ENCODE measurements at regions not wholly inside any gene's neighbourhood (a gene's known extent, or its start where the extent isn't known, plus 50 kb on each side); places are given as distances from the start of the nearest gene placed in this dataset.

DNA sequence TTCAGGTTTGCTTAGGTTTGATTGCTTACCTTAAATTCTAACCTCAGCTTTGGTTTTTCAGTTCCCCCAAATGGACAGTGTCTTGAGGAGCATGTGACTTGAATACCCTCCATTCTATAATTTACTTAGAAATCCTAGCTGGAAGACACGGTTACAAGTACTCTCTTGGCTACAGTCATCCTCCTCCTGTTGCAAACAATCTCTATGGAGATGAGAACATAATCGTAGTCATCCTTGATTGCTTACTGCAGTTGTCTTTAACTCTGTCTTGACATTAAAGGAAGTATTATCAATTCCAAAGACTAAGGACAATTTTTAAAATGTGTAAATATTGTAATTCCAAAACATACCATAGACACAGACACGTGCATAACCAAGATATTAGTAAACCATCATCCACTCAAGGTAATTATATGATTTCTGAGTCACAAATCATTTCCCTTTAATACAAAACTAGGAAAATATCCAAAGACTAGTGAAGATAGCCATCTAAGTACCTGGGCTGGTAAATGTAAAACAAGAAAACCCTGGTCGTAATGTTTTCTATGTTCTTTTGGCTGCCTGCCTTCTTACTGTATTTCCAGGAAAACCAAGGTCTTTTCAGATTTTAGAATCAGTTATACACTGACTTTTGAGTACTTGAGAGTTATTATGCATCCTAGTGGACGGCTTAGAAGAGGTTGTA, 149.9 kb downstream of the CHRM3 start:
- Histone ChIP-seq H2BK120ac (ENCODE audit: low read depth, low read length) (no peak overlapping the region), H3K27ac (replicated peaks; ENCODE audit: low read length) (no peak overlapping the region), H3K23ac (ENCODE audit: low read depth, low read length, poor library complexity) (no peak overlapping the region), H3K79me1 (ENCODE audit: low read depth, low read length) (no peaks in the 10 kb centered on the region), H3K4me3 (ENCODE audit: low read length in 2 of 2) (no peak overlapping the region), H2AK5ac (ENCODE audit: low read depth, low read length) (no peak overlapping the region), H3K9me3 (replicated peaks in 1 of 2; ENCODE audit: control insufficient read depth in 2 of 2, insufficient read depth in 1 of 2, low read depth in 1 of 2, low read length in 2 of 2) (no peaks in the 10 kb centered on the region), H3K4me1 (ENCODE audit: control insufficient read depth in 2 of 2, insufficient read depth in 1 of 2, low read depth in 1 of 2, low read length in 2 of 2) (peaks cover 6 to 13% of the 10 kb centered on the region in 2 donors), H3K14ac (ENCODE audit: low read length) (no peak overlapping the region), H2AFZ (ENCODE audit: low read length) (no peak overlapping the region), H3K18ac (ENCODE audit: low read length) (no peak overlapping the region), H4K8ac (ENCODE audit: low read depth, low read length) (no peak overlapping the region), H2BK5ac (ENCODE audit: low read length) (no peak overlapping the region), H4K91ac (ENCODE audit: low read depth, low read length, poor library complexity) (no peak overlapping the region), H3K9ac (ENCODE audit: low read depth, low read length, poor library complexity) (no peak overlapping the region), H3K4me2 (ENCODE audit: insufficient read depth, low read length, poor library complexity, severe bottlenecking) (no peak overlapping the region), H2BK12ac (ENCODE audit: low read length) (no peak overlapping the region), H3K36me3 (replicated peaks in 1 of 2; ENCODE audit: control insufficient read depth in 2 of 2, insufficient read depth in 2 of 2, low read length in 2 of 2) (no peaks in the 10 kb centered on the region), H2BK15ac (ENCODE audit: low read length) (no peak overlapping the region), H3K27me3 (ENCODE audit: control insufficient read depth in 3 of 3, insufficient read depth in 3 of 3, low read depth in 1 of 3, low read length in 3 of 3) (peaks cover 0 to 4% (median 0%) of the 10 kb centered on the region in 3 experiments), H3K4ac (ENCODE audit: low read length) (no peak overlapping the region)
- DNase-seq (ENCODE audit: low spot score): no peak
- WGBS, 2 donors (ENCODE audit: extremely low coverage in 2 of 2, insufficient read length in 2 of 2, insufficient replicate concordance in 1 of 2): no CpG with 5 or more reads among the region's 5 CpGs

DNA sequence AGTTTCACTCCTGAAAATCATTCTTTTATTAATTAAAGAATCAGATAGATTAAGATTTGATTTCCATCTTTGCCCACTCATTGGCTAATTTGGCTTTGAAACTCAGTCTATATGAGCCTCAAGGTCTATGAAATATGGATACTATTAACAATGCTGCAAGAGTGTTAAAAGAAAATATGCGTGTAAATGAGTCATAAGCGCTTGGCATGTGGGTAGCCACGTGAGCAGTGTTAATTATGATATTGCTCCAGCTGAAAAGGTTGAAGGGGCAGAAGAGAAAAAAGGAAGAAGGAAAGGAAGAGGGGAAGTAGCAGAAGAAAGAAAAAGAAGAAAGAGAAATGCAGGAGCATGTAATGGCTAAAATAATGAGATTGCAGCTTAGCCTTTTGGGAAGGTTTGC, 151.4 kb downstream of the CHRM3 start:
- Histone ChIP-seq H3K79me1 (ENCODE audit: low read depth, low read length) (no peaks in the 10 kb centered on the region), H3K18ac (ENCODE audit: low read length) (no peak overlapping the region), H2AFZ (ENCODE audit: low read length) (no peak overlapping the region), H2BK5ac (ENCODE audit: low read length) (no peak overlapping the region), H4K8ac (ENCODE audit: low read depth, low read length) (no peak overlapping the region), H3K27ac (replicated peaks; ENCODE audit: low read length) (no peak overlapping the region), H3K27me3 (ENCODE audit: control insufficient read depth in 3 of 3, insufficient read depth in 3 of 3, low read depth in 1 of 3, low read length in 3 of 3) (peaks cover 0 to 4% (median 0%) of the 10 kb centered on the region in 3 experiments), H2BK120ac (ENCODE audit: low read depth, low read length) (no peak overlapping the region), H2BK15ac (ENCODE audit: low read length) (no peak overlapping the region), H4K91ac (ENCODE audit: low read depth, low read length, poor library complexity) (no peak overlapping the region), H3K9me3 (replicated peaks in 1 of 2; ENCODE audit: control insufficient read depth in 2 of 2, insufficient read depth in 1 of 2, low read depth in 1 of 2, low read length in 2 of 2) (no peaks in the 10 kb centered on the region), H3K4ac (ENCODE audit: low read length) (no peak overlapping the region), H3K4me3 (ENCODE audit: low read length in 2 of 2) (no peak overlapping the region), H3K14ac (ENCODE audit: low read length) (no peak overlapping the region), H3K23ac (ENCODE audit: low read depth, low read length, poor library complexity) (no peak overlapping the region), H3K36me3 (replicated peaks in 1 of 2; ENCODE audit: control insufficient read depth in 2 of 2, insufficient read depth in 2 of 2, low read length in 2 of 2) (no peaks in the 10 kb centered on the region), H3K9ac (ENCODE audit: low read depth, low read length, poor library complexity) (no peak overlapping the region), H2BK12ac (ENCODE audit: low read length) (no peak overlapping the region), H3K4me1 (ENCODE audit: control insufficient read depth in 2 of 2, insufficient read depth in 1 of 2, low read depth in 1 of 2, low read length in 2 of 2) (peaks cover 6 to 13% of the 10 kb centered on the region in 2 donors), H3K4me2 (ENCODE audit: insufficient read depth, low read length, poor library complexity, severe bottlenecking) (peak overlapping the region; percentile 12), H2AK5ac (ENCODE audit: low read depth, low read length) (no peak overlapping the region)
- DNase-seq (ENCODE audit: low spot score): no peak
- WGBS, 2 donors (ENCODE audit: extremely low coverage in 2 of 2, insufficient read length in 2 of 2, insufficient replicate concordance in 1 of 2): no CpG with 5 or more reads among the region's 3 CpGs

DNA sequence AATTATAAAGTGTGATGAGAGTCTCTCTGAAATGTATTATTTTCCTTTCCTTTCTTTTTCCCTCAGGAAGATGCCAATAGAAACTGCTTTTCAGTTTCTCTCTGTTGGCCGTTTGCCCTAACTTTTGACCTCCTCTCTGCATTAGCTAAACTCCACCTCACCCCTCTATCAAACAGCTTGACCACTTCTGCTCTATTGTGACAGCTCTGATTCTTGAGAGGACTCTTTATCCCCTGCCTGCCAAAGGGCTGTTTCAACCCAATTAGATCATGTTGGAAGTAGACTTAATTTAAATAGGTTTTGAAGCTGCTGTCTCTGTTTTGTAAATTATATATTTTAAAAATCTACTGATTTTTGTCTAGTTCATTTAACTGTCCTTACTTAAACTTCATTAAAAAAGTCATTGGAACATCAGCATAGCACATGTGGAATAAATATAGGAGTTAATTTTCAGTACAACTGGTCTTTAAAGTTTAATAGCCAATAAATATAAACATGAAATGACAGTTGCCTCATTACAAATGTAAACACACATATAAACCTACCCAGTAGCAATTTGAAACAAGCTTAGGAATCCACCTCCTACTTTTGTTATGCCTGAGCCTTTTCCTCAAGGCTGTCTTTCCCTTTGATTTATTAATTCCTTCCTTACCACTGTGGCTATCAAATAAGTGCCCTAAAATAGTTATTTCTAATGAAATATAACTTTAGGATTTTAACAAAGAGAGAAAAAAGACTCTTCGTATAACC, 152.0 kb downstream of the CHRM3 start:
- Histone ChIP-seq H2BK5ac (ENCODE audit: low read length) (no peak overlapping the region), H2BK12ac (ENCODE audit: low read length) (no peak overlapping the region), H3K14ac (ENCODE audit: low read length) (no peak overlapping the region), H3K27ac (replicated peaks; ENCODE audit: low read length) (no peak overlapping the region), H3K27me3 (ENCODE audit: control insufficient read depth in 3 of 3, insufficient read depth in 3 of 3, low read depth in 1 of 3, low read length in 3 of 3) (peaks cover 0 to 4% (median 0%) of the 10 kb centered on the region in 3 experiments), H3K9ac (ENCODE audit: low read depth, low read length, poor library complexity) (no peak overlapping the region), H3K4me3 (ENCODE audit: low read length in 2 of 2) (no peak overlapping the region), H3K9me3 (replicated peaks in 1 of 2; ENCODE audit: control insufficient read depth in 2 of 2, insufficient read depth in 1 of 2, low read depth in 1 of 2, low read length in 2 of 2) (no peaks in the 10 kb centered on the region), H3K79me1 (ENCODE audit: low read depth, low read length) (no peaks in the 10 kb centered on the region), H3K23ac (ENCODE audit: low read depth, low read length, poor library complexity) (no peak overlapping the region), H2BK120ac (ENCODE audit: low read depth, low read length) (no peak overlapping the region), H3K18ac (ENCODE audit: low read length) (no peak overlapping the region), H2BK15ac (ENCODE audit: low read length) (no peak overlapping the region), H2AFZ (ENCODE audit: low read length) (no peak overlapping the region), H4K91ac (ENCODE audit: low read depth, low read length, poor library complexity) (no peak overlapping the region), H3K4me1 (ENCODE audit: control insufficient read depth in 2 of 2, insufficient read depth in 1 of 2, low read depth in 1 of 2, low read length in 2 of 2) (peaks cover 6 to 13% of the 10 kb centered on the region in 2 donors), H2AK5ac (ENCODE audit: low read depth, low read length) (no peak overlapping the region), H3K36me3 (replicated peaks in 1 of 2; ENCODE audit: control insufficient read depth in 2 of 2, insufficient read depth in 2 of 2, low read length in 2 of 2) (no peaks in the 10 kb centered on the region), H4K8ac (ENCODE audit: low read depth, low read length) (no peak overlapping the region), H3K4ac (ENCODE audit: low read length) (no peak overlapping the region), H3K4me2 (ENCODE audit: insufficient read depth, low read length, poor library complexity, severe bottlenecking) (no peak overlapping the region)
- whole genome bisulfite sequencing, 2 donors (ENCODE audit: extremely low coverage in 2 of 2, insufficient read length in 2 of 2, insufficient replicate concordance in 1 of 2): no CpG with 5 or more reads among the region's 2 CpGs
- peak; percentile 51 for DNase-seq (ENCODE audit: low spot score)

DNA sequence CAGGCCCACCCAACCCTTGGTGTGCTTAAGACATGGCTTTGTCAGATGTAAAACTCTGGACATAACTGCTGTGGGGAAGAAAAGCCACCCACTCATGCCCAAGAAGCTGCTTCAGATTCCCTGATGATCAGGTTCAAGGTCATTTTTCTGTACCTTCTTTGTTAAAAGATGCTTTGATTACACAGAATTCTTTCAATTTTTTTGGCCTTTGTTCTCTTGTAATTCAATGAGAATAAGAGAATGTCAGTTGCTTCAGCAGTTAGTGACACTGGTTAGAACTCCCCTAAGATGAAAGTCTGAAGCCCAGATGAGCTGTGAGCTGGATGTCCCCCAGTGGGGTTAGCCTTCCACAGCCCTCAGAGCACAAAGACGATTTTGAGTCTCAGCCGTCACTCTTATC, 152.7 kb downstream of the CHRM3 start:
- H2BK12ac ChIP-seq (ENCODE audit: low read length): no peak overlapping the region
- H3K9ac ChIP-seq (ENCODE audit: low read depth, low read length, poor library complexity): no peak overlapping the region
- no peak overlapping the region for H3K23ac ChIP-seq (ENCODE audit: low read depth, low read length, poor library complexity)
- H3K18ac ChIP-seq (ENCODE audit: low read length): no peak overlapping the region
- H3K36me3 ChIP-seq (replicated peaks in 1 of 2; ENCODE audit: control insufficient read depth in 2 of 2, insufficient read depth in 2 of 2, low read length in 2 of 2): no peaks in the 10 kb centered on the region
- no peak for DNase-seq (ENCODE audit: low spot score)
- H3K14ac ChIP-seq (ENCODE audit: low read length): no peak overlapping the region
- no peak overlapping the region for H2BK120ac ChIP-seq (ENCODE audit: low read depth, low read length)
- no peak overlapping the region for H2BK5ac ChIP-seq (ENCODE audit: low read length)
- WGBS, 2 donors (ENCODE audit: extremely low coverage in 2 of 2, insufficient read length in 2 of 2, insufficient replicate concordance in 1 of 2): no CpG with 5 or more reads among the region's 2 CpGs
- H3K27me3 ChIP-seq (ENCODE audit: control insufficient read depth in 3 of 3, insufficient read depth in 3 of 3, low read depth in 1 of 3, low read length in 3 of 3): peaks cover 0 to 4% (median 0%) of the 10 kb centered on the region in 3 experiments
- no peaks in the 10 kb centered on the region for H3K9me3 ChIP-seq (replicated peaks in 1 of 2; ENCODE audit: control insufficient read depth in 2 of 2, insufficient read depth in 1 of 2, low read depth in 1 of 2, low read length in 2 of 2)
- H3K4me1 ChIP-seq (ENCODE audit: control insufficient read depth in 2 of 2, insufficient read depth in 1 of 2, low read depth in 1 of 2, low read length in 2 of 2): peaks cover 6 to 13% of the 10 kb centered on the region in 2 donors
- no peak overlapping the region for H2AK5ac ChIP-seq (ENCODE audit: low read depth, low read length)
- H3K4me2 ChIP-seq (ENCODE audit: insufficient read depth, low read length, poor library complexity, severe bottlenecking): no peak overlapping the region
- no peak overlapping the region for H3K4me3 ChIP-seq (ENCODE audit: low read length in 2 of 2)
- H4K91ac ChIP-seq (ENCODE audit: low read depth, low read length, poor library complexity): no peak overlapping the region
- no peak overlapping the region for H2AFZ ChIP-seq (ENCODE audit: low read length)
- H2BK15ac ChIP-seq (ENCODE audit: low read length): no peak overlapping the region
- H3K4ac ChIP-seq (ENCODE audit: low read length): no peak overlapping the region
- no peak overlapping the region for H4K8ac ChIP-seq (ENCODE audit: low read depth, low read length)
- H3K79me1 ChIP-seq (ENCODE audit: low read depth, low read length): no peaks in the 10 kb centered on the region
- no peak overlapping the region for H3K27ac ChIP-seq (replicated peaks; ENCODE audit: low read length)
